H1 (cell line): ENCODE measurements at regions not wholly inside any gene's neighbourhood (a gene's known extent, or its start where the extent isn't known, plus 50 kb on each side); places are given as distances from the start of the nearest gene placed in this dataset.

ENCODE experiments used
- JUN ChIP-seq: IDR thresholded peaks from 2 replicates; pipeline ENCODE4 v1.6.1; 2011; ENCODE audit warnings: low read depth, mild to moderate bottlenecking, improper control_type of control experiment, low read length
- NANOG ChIP-seq: IDR thresholded peaks from 2 replicates; pipeline ENCODE4 v1.6.1; 2011; ENCODE audit warnings: low read length, low read depth, mild to moderate bottlenecking, inconsistent platforms; ENCODE audit not compliant: insufficient read depth, poor library complexity, severe bottlenecking
- TAF1 ChIP-seq: IDR thresholded peaks from 2 replicates; pipeline ENCODE4 v1.6.1; 2011; ENCODE audit warnings: mild to moderate bottlenecking, low read depth, low read length
- TF ChIP-seq, protein P1 (sequence below): fragments of 300-600 bp; sonication (generic); IDR thresholded peaks from 2 replicates; pipeline ENCODE4 v1.7.1; 2012; ENCODE audit warnings: low read length, moderate library complexity, mild to moderate bottlenecking, inconsistent platforms; ENCODE audit not compliant: insufficient replicate concordance

DNA sequence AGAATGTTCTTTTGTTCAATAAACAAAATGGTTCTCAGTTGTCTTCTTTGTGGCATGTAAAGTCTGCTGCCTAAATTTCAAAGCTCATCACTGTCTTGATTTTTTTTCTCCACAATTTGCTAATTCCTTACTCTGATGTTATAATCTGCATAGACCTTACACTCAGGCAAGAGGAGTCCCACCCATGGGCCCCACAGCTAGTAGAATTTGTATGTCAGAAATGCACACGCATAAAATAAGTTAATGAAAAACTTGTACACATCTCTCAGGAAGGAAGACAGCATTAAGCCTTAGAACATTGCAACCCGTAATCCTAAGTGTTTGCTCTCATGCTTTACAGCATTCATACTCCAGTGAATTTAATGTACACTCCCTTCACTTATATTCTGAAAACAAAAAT is 280.8 kb downstream of the ATXN7L3B start (continued):
- TF ChIP-seq NANOG = no peak
- TF ChIP-seq TAF1 = no peak
- TF ChIP-seq, protein P1, sequence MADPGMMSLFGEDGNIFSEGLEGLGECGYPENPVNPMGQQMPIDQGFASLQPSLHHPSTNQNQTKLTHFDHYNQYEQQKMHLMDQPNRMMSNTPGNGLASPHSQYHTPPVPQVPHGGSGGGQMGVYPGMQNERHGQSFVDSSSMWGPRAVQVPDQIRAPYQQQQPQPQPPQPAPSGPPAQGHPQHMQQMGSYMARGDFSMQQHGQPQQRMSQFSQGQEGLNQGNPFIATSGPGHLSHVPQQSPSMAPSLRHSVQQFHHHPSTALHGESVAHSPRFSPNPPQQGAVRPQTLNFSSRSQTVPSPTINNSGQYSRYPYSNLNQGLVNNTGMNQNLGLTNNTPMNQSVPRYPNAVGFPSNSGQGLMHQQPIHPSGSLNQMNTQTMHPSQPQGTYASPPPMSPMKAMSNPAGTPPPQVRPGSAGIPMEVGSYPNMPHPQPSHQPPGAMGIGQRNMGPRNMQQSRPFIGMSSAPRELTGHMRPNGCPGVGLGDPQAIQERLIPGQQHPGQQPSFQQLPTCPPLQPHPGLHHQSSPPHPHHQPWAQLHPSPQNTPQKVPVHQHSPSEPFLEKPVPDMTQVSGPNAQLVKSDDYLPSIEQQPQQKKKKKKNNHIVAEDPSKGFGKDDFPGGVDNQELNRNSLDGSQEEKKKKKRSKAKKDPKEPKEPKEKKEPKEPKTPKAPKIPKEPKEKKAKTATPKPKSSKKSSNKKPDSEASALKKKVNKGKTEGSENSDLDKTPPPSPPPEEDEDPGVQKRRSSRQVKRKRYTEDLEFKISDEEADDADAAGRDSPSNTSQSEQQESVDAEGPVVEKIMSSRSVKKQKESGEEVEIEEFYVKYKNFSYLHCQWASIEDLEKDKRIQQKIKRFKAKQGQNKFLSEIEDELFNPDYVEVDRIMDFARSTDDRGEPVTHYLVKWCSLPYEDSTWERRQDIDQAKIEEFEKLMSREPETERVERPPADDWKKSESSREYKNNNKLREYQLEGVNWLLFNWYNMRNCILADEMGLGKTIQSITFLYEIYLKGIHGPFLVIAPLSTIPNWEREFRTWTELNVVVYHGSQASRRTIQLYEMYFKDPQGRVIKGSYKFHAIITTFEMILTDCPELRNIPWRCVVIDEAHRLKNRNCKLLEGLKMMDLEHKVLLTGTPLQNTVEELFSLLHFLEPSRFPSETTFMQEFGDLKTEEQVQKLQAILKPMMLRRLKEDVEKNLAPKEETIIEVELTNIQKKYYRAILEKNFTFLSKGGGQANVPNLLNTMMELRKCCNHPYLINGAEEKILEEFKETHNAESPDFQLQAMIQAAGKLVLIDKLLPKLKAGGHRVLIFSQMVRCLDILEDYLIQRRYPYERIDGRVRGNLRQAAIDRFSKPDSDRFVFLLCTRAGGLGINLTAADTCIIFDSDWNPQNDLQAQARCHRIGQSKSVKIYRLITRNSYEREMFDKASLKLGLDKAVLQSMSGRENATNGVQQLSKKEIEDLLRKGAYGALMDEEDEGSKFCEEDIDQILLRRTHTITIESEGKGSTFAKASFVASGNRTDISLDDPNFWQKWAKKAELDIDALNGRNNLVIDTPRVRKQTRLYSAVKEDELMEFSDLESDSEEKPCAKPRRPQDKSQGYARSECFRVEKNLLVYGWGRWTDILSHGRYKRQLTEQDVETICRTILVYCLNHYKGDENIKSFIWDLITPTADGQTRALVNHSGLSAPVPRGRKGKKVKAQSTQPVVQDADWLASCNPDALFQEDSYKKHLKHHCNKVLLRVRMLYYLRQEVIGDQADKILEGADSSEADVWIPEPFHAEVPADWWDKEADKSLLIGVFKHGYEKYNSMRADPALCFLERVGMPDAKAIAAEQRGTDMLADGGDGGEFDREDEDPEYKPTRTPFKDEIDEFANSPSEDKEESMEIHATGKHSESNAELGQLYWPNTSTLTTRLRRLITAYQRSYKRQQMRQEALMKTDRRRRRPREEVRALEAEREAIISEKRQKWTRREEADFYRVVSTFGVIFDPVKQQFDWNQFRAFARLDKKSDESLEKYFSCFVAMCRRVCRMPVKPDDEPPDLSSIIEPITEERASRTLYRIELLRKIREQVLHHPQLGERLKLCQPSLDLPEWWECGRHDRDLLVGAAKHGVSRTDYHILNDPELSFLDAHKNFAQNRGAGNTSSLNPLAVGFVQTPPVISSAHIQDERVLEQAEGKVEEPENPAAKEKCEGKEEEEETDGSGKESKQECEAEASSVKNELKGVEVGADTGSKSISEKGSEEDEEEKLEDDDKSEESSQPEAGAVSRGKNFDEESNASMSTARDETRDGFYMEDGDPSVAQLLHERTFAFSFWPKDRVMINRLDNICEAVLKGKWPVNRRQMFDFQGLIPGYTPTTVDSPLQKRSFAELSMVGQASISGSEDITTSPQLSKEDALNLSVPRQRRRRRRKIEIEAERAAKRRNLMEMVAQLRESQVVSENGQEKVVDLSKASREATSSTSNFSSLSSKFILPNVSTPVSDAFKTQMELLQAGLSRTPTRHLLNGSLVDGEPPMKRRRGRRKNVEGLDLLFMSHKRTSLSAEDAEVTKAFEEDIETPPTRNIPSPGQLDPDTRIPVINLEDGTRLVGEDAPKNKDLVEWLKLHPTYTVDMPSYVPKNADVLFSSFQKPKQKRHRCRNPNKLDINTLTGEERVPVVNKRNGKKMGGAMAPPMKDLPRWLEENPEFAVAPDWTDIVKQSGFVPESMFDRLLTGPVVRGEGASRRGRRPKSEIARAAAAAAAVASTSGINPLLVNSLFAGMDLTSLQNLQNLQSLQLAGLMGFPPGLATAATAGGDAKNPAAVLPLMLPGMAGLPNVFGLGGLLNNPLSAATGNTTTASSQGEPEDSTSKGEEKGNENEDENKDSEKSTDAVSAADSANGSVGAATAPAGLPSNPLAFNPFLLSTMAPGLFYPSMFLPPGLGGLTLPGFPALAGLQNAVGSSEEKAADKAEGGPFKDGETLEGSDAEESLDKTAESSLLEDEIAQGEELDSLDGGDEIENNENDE = no peak
- TF ChIP-seq JUN = no peak
